K562 (cell line): ENCODE measurements at regions not wholly inside any gene's neighbourhood (a gene's known extent, or its start where the extent isn't known, plus 50 kb on each side); places are given as distances from the start of the nearest gene placed in this dataset.

Source experiments
- ATAC-seq: fragments of 200-7000 bp; cut with Tn5 transposase; 3 replicates; pipeline ENCODE4 v1.9.1; 2020; ENCODE audit warnings: moderate library complexity
- BruUV-seq: library from RNA; stranded (reverse); fragments of 400-500 nt; replicated peaks from 2 replicates; lab custom pipeline; 2021; lab: Mats Ljungman, UMichigan
- CTCF ChIA-PET: fragments of 300-600 bp; formaldehyde crosslinking; extraction: SDS; loops from one replicate; lab custom pipeline; 2021; ENCODE audit warnings: low intra/inter-chr PET ratio; lab: Yijun Ruan, JAX
- POLR2A ChIA-PET: fragments of 300-600, 350-650 bp; sonication (Branson Sonifier 250); formaldehyde crosslinking; extraction: SDS; loops from one replicate; lab custom pipeline; 2021; ENCODE audit warnings: antibody characterized with exemption, inconsistent platforms; lab: Yijun Ruan, JAX
- DNase-seq, 4 experiments: peaks; one replicate each; pipeline versions ENCODE4 v3.0.0 to v3.0.0-alpha.2; 2011 to 2018; ENCODE audit warnings: low spot score in 3 of 4, mixed read lengths in 3 of 4; ENCODE audit errors: extremely low read depth in 1 of 4
- FAIRE-seq: peaks from 2 replicates; lab custom pipeline; 2011; peaks lifted over from hg19 to GRCh38; lab: Jason Lieb, UNC
- H2AFZ ChIP-seq: 2 replicates; pipeline ENCODE4 v1.6.0; 2011; ENCODE audit warnings: low read depth, low read length, control low read depth, inconsistent platforms
- H3K27ac ChIP-seq: fragments of 200-600 bp; 3 replicates; pipeline ENCODE4 v1.8.0; 2011; ENCODE audit warnings: low read depth, mild to moderate bottlenecking, control low read depth, inconsistent platforms, low read length, moderate library complexity, mixed read lengths; ENCODE audit errors: extremely low read depth
- H3K27me3 ChIP-seq, 2 experiments: fragments of 300-600 bp in 1 of 2; 2 replicates in 1 of 2; 3 replicates in 1 of 2; pipeline versions ENCODE4 v1.6.0 to v1.8.0; 2011; ENCODE audit warnings: inconsistent platforms in 2 of 2, low read length in 2 of 2, mild to moderate bottlenecking in 1 of 2, mixed read lengths in 1 of 2, moderate library complexity in 1 of 2; ENCODE audit not compliant: control insufficient read depth in 2 of 2, insufficient read depth in 2 of 2
- H3K36me3 ChIP-seq: fragments of 300-600 bp; 3 replicates; pipeline ENCODE4 v1.8.0; 2011; ENCODE audit warnings: mild to moderate bottlenecking, low read length, inconsistent platforms; ENCODE audit not compliant: control insufficient read depth, insufficient read depth
- H3K4me1 ChIP-seq, 2 experiments: fragments of 200-600 bp in 1 of 2; replicated peaks in 1 of 2; 2 replicates in 1 of 2; 3 replicates in 1 of 2; pipeline versions ENCODE4 v1.5.1 to v1.8.0; 2011; ENCODE audit warnings: inconsistent platforms in 2 of 2, low read length in 2 of 2, mild to moderate bottlenecking in 1 of 2, mixed read lengths in 1 of 2, moderate library complexity in 1 of 2; ENCODE audit not compliant: control insufficient read depth in 2 of 2, insufficient read depth in 2 of 2
- H3K4me2 ChIP-seq: 2 replicates; pipeline ENCODE4 v1.6.1; 2011; ENCODE audit warnings: low read length, control low read depth, inconsistent platforms, mixed read lengths; ENCODE audit not compliant: insufficient read depth
- H3K4me3 ChIP-seq: fragments of 200-600 bp; sonication (generic), shearing (Covaris generic); 2 replicates; pipeline ENCODE4 v1.5.1; 2016; ENCODE audit warnings: control low read depth, inconsistent platforms
- H3K79me2 ChIP-seq: fragments of 200-600 bp; 3 replicates; pipeline ENCODE4 v1.8.0; 2011; ENCODE audit warnings: low read length, inconsistent platforms; ENCODE audit not compliant: control insufficient read depth, insufficient read depth
- H3K9ac ChIP-seq, 2 experiments: 2 replicates each; pipeline versions ENCODE4 v1.6.0 to v1.6.1; 2011; ENCODE audit warnings: low read depth in 2 of 2, low read length in 2 of 2, control low read depth in 1 of 2, inconsistent platforms in 1 of 2, mild to moderate bottlenecking in 1 of 2, mixed read lengths in 1 of 2; ENCODE audit not compliant: insufficient read depth in 1 of 2
- H3K9me1 ChIP-seq: one replicate; pipeline ENCODE4 v1.6.0; 2011; ENCODE audit warnings: inconsistent platforms, mild to moderate bottlenecking, low read length, moderate library complexity; ENCODE audit not compliant: control insufficient read depth, insufficient read depth
- H3K9me3 ChIP-seq: replicated peaks from 2 replicates; pipeline ENCODE4 v1.5.1; 2011; ENCODE audit warnings: low read depth, low read length, inconsistent platforms; ENCODE audit not compliant: control insufficient read depth, insufficient read depth
- H4K20me1 ChIP-seq: replicated peaks from 2 replicates; pipeline ENCODE4 v1.6.1; 2011; ENCODE audit warnings: low read length, inconsistent platforms, mixed read lengths; ENCODE audit not compliant: control insufficient read depth, insufficient read depth
- CBFA2T3 ChIP-seq: fragments of 450-650 bp; IDR thresholded peaks from 2 replicates; pipeline ENCODE4 v1.6.1; 2017
- ERF ChIP-seq: fragments of 450-650 bp; formaldehyde crosslinking; IDR thresholded peaks from 2 replicates; pipeline ENCODE4 v1.4.0; 2020; ENCODE audit warnings: mild to moderate bottlenecking, mixed read lengths
- NCOA1 ChIP-seq: fragments of 450-650 bp; IDR thresholded peaks from 2 replicates; pipeline ENCODE4 v1.6.1; 2016; ENCODE audit warnings: low read depth
- PYGO2 ChIP-seq: fragments of 450-650 bp; IDR thresholded peaks from 2 replicates; pipeline ENCODE4 v1.6.1; 2016; ENCODE audit warnings: mild to moderate bottlenecking, missing genetic modification characterization, moderate library complexity, missing compliant biosample characterization
- RCOR1 ChIP-seq, 2 experiments: IDR thresholded peaks; 2 replicates each; pipeline ENCODE4 v1.6.1; 2012; ENCODE audit warnings: low read depth in 2 of 2, low read length in 2 of 2, borderline replicate concordance in 1 of 2, improper control_type of control experiment in 1 of 2
- XRCC3 ChIP-seq: fragments of 450-650 bp; IDR thresholded peaks from 2 replicates; pipeline ENCODE4 v1.6.1; 2017; ENCODE audit warnings: mild to moderate bottlenecking, moderate library complexity
- ZNF384 ChIP-seq: IDR thresholded peaks from 2 replicates; pipeline ENCODE4 v1.6.1; 2012; ENCODE audit warnings: low read depth, low read length, improper control_type of control experiment
- WGBS: fragments of 100-300 bp; shearing (Covaris generic); methylation state at CpG from one replicate; pipeline ENCODE4 v1.1.6; 2016; ENCODE audit warnings: low coverage, mixed read lengths; ENCODE audit not compliant: insufficient coverage; ENCODE audit errors: missing lambda C conversion rate; 5-methylcytosine and 5-hydroxymethylcytosine counted together
- in situ Hi-C: fragments of 300-500 bp; cut with MboI; formaldehyde crosslinking; loops from 4 replicates; pipeline ENCODE4 v1.15.0; 2018; ENCODE audit warnings: inconsistent platforms, mixed read lengths
- intact Hi-C: fragments of 100-400 bp; cut with micrococcal nuclease; formaldehyde crosslinking; loops from 2 replicates; pipeline ENCODE4 v1.14.2; 2022
- TF ChIP-seq, protein P1 (sequence below): fragments of 250-450 bp; sonication (Bioruptor Pico); IDR thresholded peaks from 2 replicates; pipeline ENCODE4 v1.4.0; 2020
- TF ChIP-seq, protein P2 (sequence below), 3 experiments: IDR thresholded peaks in 2 of 3; conservative IDR thresholded peaks in 1 of 3; 2 replicates each; pipeline ENCODE4 v1.5.1; 2011 to 2012; ENCODE audit warnings: low read length in 3 of 3, mild to moderate bottlenecking in 3 of 3, control low read depth in 2 of 3, improper control_type of control experiment in 1 of 3, inconsistent platforms in 1 of 3, low read depth in 1 of 3, mixed read lengths in 1 of 3, moderate library complexity in 1 of 3; ENCODE audit not compliant: insufficient read depth in 2 of 3
- TF ChIP-seq, protein P3 (sequence below), 2 experiments: IDR thresholded peaks; 2 replicates each; pipeline ENCODE4 v1.6.1; 2012; ENCODE audit warnings: improper control_type of control experiment in 2 of 2, low read depth in 2 of 2, low read length in 2 of 2, borderline replicate concordance in 1 of 2
- TF ChIP-seq, protein P4 (sequence below), 2 experiments: IDR thresholded peaks; 2 replicates each; pipeline ENCODE4 v1.6.1; 2011; ENCODE audit warnings: borderline replicate concordance in 1 of 2, control low read depth in 1 of 2, low read depth in 1 of 2, low read length in 1 of 2, mild to moderate bottlenecking in 1 of 2, mixed read lengths in 1 of 2, moderate library complexity in 1 of 2; ENCODE audit not compliant: insufficient read depth in 1 of 2, insufficient read length in 1 of 2, poor library complexity in 1 of 2, severe bottlenecking in 1 of 2; ENCODE audit errors: extremely low read depth in 1 of 2

DNA sequence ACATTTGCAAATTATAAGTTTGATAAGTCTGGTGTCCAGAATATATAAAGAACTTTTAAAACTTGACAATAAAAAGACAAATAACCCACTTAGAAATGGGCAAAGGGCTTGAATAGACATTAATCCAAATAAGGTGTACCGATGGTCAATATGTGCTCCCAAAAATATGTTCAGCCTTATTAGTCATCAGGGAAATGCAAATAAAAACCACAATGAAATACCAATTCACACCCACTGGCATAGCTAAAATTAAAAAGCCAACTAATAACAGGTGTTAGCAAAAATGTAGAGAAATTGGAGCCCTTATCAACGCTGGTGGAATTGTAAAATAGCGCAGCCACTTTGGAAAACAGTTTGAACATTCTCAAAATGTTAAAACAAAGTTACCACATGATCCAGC is 79.0 kb upstream of the SCG2 start (continued):
- TF ChIP-seq, protein P1, sequence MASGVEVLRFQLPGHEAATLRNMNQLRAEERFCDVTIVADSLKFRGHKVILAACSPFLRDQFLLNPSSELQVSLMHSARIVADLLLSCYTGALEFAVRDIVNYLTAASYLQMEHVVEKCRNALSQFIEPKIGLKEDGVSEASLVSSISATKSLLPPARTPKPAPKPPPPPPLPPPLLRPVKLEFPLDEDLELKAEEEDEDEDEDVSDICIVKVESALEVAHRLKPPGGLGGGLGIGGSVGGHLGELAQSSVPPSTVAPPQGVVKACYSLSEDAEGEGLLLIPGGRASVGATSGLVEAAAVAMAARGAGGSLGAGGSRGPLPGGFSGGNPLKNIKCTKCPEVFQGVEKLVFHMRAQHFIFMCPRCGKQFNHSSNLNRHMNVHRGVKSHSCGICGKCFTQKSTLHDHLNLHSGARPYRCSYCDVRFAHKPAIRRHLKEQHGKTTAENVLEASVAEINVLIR (CRISPR knock-in tag): no peak

DNA sequence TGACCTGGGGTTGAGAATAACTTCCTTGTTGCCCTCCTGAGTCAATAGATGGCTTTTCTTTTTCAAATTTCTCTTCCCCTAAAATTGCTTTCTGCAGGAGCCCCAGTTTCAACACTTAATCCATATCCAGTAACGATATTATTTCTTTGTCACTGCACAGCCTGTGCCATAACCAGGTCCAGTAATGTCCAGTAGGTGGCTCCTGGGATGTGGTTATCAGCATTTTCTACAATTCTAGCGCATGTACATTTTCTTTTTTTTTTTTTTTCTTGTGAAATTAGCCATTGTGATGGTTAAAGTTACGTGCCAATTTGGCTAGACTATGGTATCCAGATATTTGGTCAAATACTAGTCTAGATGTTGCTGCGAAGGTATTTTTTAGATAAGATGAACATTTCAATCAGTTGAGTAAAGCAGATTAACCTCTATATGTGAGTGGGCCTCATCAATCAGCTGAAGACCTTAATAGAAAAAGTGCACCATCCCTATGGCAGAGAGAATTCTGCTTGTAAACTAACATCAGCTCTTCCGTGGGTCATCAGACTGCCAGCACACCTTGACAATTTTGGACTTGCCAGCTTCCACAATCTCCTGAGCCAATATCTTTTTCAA is 72.9 kb upstream of the SCG2 start:
- FAIRE-seq (peak; percentile 65), DNase-seq (peak; percentile 19 to 26 (median 22)), ATAC-seq (peak; percentile 86)
- intact Hi-C loops (loop anchor here (10.0 kb wide), 1 partner anchor 120 kb away; no protein-coding TSS in a partner anchor), in situ Hi-C loops (no loop called here)
- Histone ChIP-seq H3K4me2 (no peak overlapping the region), H3K27ac (no peak overlapping the region), H3K4me3 (no peak overlapping the region), H4K20me1 (no peaks in the 10 kb centered on the region), H3K9ac (no peak overlapping the region), H3K9me1 (no peaks in the 10 kb centered on the region), H3K79me2 (no peaks in the 10 kb centered on the region), H3K9me3 (no peaks in the 10 kb centered on the region), H3K27me3 (no peaks in the 10 kb centered on the region), H3K36me3 (no peaks in the 10 kb centered on the region), H2AFZ (no peak overlapping the region), H3K4me1 (no peaks in the 10 kb centered on the region)
- ChIA-PET POLR2A (no interaction called here), CTCF (no interaction called here)
- 6% methylated on average over 3 of the region's 5 CpGs for WGBS
- BruUV-seq: no TSS peak
- TF ChIP-seq, protein P2, sequence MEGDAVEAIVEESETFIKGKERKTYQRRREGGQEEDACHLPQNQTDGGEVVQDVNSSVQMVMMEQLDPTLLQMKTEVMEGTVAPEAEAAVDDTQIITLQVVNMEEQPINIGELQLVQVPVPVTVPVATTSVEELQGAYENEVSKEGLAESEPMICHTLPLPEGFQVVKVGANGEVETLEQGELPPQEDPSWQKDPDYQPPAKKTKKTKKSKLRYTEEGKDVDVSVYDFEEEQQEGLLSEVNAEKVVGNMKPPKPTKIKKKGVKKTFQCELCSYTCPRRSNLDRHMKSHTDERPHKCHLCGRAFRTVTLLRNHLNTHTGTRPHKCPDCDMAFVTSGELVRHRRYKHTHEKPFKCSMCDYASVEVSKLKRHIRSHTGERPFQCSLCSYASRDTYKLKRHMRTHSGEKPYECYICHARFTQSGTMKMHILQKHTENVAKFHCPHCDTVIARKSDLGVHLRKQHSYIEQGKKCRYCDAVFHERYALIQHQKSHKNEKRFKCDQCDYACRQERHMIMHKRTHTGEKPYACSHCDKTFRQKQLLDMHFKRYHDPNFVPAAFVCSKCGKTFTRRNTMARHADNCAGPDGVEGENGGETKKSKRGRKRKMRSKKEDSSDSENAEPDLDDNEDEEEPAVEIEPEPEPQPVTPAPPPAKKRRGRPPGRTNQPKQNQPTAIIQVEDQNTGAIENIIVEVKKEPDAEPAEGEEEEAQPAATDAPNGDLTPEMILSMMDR (IDR thresholded peaks at IDR 0.05 in 2 of 3, conservative IDR thresholded peaks at IDR 0.05 in 1 of 3; ENCODE audit: insufficient read depth in 2 of 3, low read depth in 1 of 3, low read length in 3 of 3): peak; percentile 34 to 58 (median 57); a peak in 5 of 6 replicates
- TF ChIP-seq, protein P3, sequence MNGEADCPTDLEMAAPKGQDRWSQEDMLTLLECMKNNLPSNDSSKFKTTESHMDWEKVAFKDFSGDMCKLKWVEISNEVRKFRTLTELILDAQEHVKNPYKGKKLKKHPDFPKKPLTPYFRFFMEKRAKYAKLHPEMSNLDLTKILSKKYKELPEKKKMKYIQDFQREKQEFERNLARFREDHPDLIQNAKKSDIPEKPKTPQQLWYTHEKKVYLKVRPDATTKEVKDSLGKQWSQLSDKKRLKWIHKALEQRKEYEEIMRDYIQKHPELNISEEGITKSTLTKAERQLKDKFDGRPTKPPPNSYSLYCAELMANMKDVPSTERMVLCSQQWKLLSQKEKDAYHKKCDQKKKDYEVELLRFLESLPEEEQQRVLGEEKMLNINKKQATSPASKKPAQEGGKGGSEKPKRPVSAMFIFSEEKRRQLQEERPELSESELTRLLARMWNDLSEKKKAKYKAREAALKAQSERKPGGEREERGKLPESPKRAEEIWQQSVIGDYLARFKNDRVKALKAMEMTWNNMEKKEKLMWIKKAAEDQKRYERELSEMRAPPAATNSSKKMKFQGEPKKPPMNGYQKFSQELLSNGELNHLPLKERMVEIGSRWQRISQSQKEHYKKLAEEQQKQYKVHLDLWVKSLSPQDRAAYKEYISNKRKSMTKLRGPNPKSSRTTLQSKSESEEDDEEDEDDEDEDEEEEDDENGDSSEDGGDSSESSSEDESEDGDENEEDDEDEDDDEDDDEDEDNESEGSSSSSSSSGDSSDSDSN (IDR thresholded peaks at IDR 0.05; ENCODE audit: borderline replicate concordance in 1 of 2, low read depth in 2 of 2, low read length in 2 of 2): no peak
- TF ChIP-seq RCOR1 (IDR thresholded peaks at IDR 0.05; ENCODE audit: borderline replicate concordance in 1 of 2, low read depth in 2 of 2, low read length in 2 of 2): no peak
- no peak for TF ChIP-seq ERF
- no peak for TF ChIP-seq CBFA2T3
- no peak for TF ChIP-seq XRCC3
- TF ChIP-seq NCOA1: no peak
- TF ChIP-seq, protein P4, sequence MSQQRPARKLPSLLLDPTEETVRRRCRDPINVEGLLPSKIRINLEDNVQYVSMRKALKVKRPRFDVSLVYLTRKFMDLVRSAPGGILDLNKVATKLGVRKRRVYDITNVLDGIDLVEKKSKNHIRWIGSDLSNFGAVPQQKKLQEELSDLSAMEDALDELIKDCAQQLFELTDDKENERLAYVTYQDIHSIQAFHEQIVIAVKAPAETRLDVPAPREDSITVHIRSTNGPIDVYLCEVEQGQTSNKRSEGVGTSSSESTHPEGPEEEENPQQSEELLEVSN (IDR thresholded peaks at IDR 0.05; ENCODE audit: borderline replicate concordance in 1 of 2, extremely low read depth in 1 of 2, insufficient read depth in 1 of 2, insufficient read length in 1 of 2, low read depth in 1 of 2, low read length in 1 of 2, poor library complexity in 1 of 2, severe bottlenecking in 1 of 2): no peak
- no peak for TF ChIP-seq PYGO2 (tag)
- TF ChIP-seq ZNF384: peak; percentile 78
